GM12873 (cell line): ENCODE measurements at regions not wholly inside any gene's neighbourhood (a gene's known extent, or its start where the extent isn't known, plus 50 kb on each side); places are given as distances from the start of the nearest gene placed in this dataset.

Source experiments
- CTCF ChIP-seq: IDR thresholded peaks from 2 replicates; pipeline ENCODE4 v1.5.1; 2012; ENCODE audit warnings: low read depth, mild to moderate bottlenecking, moderate library complexity, low read length, control low read depth; ENCODE audit not compliant: insufficient read depth; ENCODE audit errors: missing control alignments

GRCh38 chr14:76607510-76607909, 153.8 kb upstream of the VASH1 start:
- no peak for TF ChIP-seq CTCF

- TF ChIP-seq CTCF, result no peak
Measured at GRCh38 chr14:76612654-76613053, 148.6 kb upstream of the VASH1 start.

- TF ChIP-seq CTCF, result no peak
Measured at GRCh38 chr14:76613616-76614015, 147.7 kb upstream of the VASH1 start.

- no peak for TF ChIP-seq CTCF
Measured at GRCh38 chr14:76615331-76615730, 145.9 kb upstream of the VASH1 start.

- no peak for TF ChIP-seq CTCF
Measured at GRCh38 chr14:76617440-76617839, 143.8 kb upstream of the VASH1 start.

- no peak for TF ChIP-seq CTCF
Measured at GRCh38 chr14:76636602-76637001, 124.7 kb upstream of the VASH1 start.

GRCh38 chr14:76638841-76639240, 122.4 kb upstream of the VASH1 start:
- no peak for TF ChIP-seq CTCF

- no peak for TF ChIP-seq CTCF
Measured at GRCh38 chr14:76639606-76640229, 121.5 kb upstream of the VASH1 start.
